ENCODE measurements at regions not wholly inside any gene's neighbourhood (a gene's known extent, or its start where the extent isn't known, plus 50 kb on each side); places are given as distances from the start of the nearest gene placed in this dataset.
A peak's percentile ranks its signal among the peaks of the same experiment; 100 is the strongest.
"Not testable (repeated sequence)": the region's sequence is repeated elsewhere in the genome, so short reads cannot be mapped to it uniquely, and the experiment has no call there.

DNA sequence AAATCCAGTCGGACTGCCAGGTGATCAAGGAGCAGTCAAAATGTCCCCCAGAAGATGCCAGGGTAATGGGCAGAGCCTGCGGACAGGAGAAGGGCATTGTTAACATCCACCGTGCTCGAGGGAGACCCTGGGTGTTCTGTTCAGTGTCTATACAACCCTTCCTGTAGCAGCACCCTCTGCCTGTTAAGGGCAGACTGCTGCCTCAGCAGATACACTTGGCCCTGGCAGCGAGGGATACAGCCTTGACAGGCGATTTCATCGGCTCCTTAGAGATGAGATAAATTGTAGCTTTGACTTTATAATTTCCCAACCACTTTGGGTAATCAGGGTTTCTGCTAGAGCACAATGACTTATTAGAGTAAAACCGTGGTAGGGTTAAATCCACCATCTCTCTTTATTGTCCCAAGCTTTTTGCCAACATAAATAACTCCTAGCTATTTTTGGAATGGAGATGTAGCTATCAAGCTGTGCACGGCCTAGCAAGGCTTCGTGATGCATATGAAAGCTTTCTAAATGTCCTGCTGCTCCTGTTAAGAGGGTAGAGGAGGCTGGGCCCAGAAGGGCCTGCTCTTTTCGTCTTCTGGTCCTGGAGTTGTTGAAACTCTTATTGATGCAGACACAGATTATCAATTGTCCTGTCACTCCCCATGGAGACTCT is 195.9 kb downstream of the CPEB2 start:
- WGBS (ENCODE audit: low lambda C conversion rate, missing lambda C conversion rate), result 55% methylated on average over 11 of the region's 11 CpGs
- H3K4me1 ChIP-seq (ENCODE audit: insufficient read depth), result no peaks in the 10 kb centered on the region
- no peaks in the 10 kb centered on the region for H4K20me1 ChIP-seq (ENCODE audit: insufficient read depth, poor library complexity, severe bottlenecking)
- H3K9me2 ChIP-seq (replicated peaks; ENCODE audit: insufficient read depth), result no peaks in the 10 kb centered on the region
- H3K27ac ChIP-seq, result no peak overlapping the region
- no peak overlapping the region for H3K4me2 ChIP-seq
- no peaks in the 10 kb centered on the region for H3K9me3 ChIP-seq (ENCODE audit: low read depth)
- DNase-seq (ENCODE audit: low spot score), result no peak
- no peak overlapping the region for H3K4me3 ChIP-seq
- no peak overlapping the region for H2AFZ ChIP-seq
- H3K79me2 ChIP-seq, result no peaks in the 10 kb centered on the region
- no peaks in the 10 kb centered on the region for H3K27me3 ChIP-seq
- no peaks in the 10 kb centered on the region for H3K36me3 ChIP-seq (replicated peaks; ENCODE audit: insufficient read depth, low read depth)
- TF ChIP-seq, protein P1, sequence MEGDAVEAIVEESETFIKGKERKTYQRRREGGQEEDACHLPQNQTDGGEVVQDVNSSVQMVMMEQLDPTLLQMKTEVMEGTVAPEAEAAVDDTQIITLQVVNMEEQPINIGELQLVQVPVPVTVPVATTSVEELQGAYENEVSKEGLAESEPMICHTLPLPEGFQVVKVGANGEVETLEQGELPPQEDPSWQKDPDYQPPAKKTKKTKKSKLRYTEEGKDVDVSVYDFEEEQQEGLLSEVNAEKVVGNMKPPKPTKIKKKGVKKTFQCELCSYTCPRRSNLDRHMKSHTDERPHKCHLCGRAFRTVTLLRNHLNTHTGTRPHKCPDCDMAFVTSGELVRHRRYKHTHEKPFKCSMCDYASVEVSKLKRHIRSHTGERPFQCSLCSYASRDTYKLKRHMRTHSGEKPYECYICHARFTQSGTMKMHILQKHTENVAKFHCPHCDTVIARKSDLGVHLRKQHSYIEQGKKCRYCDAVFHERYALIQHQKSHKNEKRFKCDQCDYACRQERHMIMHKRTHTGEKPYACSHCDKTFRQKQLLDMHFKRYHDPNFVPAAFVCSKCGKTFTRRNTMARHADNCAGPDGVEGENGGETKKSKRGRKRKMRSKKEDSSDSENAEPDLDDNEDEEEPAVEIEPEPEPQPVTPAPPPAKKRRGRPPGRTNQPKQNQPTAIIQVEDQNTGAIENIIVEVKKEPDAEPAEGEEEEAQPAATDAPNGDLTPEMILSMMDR (IDR thresholded peaks at IDR 0.05; ENCODE audit: poor library complexity), result no peak
- TF ChIP-seq EZH2 (IDR thresholded peaks at IDR 0.05; ENCODE audit: borderline replicate concordance), result no peak
- TF ChIP-seq EZH2phosphoT487 (IDR thresholded peaks at IDR 0.05; ENCODE audit: low read depth, severe bottlenecking, unreplicated experiment), result no peak

DNA sequence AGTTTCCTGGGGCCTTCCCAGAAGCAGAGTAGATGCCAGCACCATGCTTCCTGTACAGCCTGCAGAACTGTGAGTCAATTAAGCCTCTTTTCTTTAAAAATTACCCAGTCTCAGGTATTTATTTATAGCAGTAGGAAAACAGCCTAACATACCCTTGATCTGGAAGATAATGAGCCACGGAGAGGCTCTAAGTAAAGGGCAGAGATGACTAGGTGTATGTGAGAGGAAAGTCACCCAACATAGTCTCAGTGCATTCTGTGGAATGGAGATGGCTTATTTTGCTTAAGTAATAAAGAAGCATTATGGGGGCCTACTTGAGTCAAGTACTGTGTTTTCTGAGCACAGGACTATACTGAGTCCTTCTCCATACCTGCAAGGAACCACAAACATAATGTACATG is 199.5 kb downstream of the CPEB2 start:
- no peaks in the 10 kb centered on the region for H3K9me3 ChIP-seq (ENCODE audit: low read depth)
- WGBS (ENCODE audit: low lambda C conversion rate, missing lambda C conversion rate), result 80% methylated on average over 1 of the region's 1 CpG
- no peak overlapping the region for H3K4me3 ChIP-seq
- no peaks in the 10 kb centered on the region for H3K27me3 ChIP-seq
- no peaks in the 10 kb centered on the region for H3K79me2 ChIP-seq
- H2AFZ ChIP-seq, result no peak overlapping the region
- H3K4me2 ChIP-seq, result no peak overlapping the region
- H3K4me1 ChIP-seq (ENCODE audit: insufficient read depth), result no peaks in the 10 kb centered on the region
- H4K20me1 ChIP-seq (ENCODE audit: insufficient read depth, poor library complexity, severe bottlenecking), result no peaks in the 10 kb centered on the region
- TF ChIP-seq, protein P1 (IDR thresholded peaks at IDR 0.05; ENCODE audit: poor library complexity), result no peak
- no peaks in the 10 kb centered on the region for H3K36me3 ChIP-seq (replicated peaks; ENCODE audit: insufficient read depth, low read depth)
- H3K27ac ChIP-seq, result no peak overlapping the region
- no peak for DNase-seq (ENCODE audit: low spot score)
- H3K9me2 ChIP-seq (replicated peaks; ENCODE audit: insufficient read depth), result no peaks in the 10 kb centered on the region

DNA sequence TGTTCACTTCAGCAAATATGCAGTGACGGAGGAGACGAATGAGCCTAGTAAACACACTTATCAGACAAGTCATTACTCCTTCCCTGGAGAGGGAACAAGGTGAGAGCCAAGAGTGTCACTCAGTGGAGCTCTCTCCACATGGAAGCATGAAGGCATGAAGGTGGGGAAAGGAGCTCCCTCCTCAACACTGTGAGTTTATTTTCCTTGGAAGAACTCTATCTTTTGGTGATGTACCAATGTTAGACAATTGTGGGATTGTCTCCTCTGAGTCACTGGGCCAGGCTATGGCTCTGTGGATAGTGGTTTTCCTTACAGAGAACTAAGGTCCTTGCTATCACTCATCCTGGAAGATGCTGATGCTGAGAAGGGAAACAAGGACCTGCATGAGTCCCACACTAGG is 200.2 kb downstream of the CPEB2 start:
- 48% methylated on average over 2 of the region's 2 CpGs for WGBS (ENCODE audit: low lambda C conversion rate, missing lambda C conversion rate)
- no peak overlapping the region for H2AFZ ChIP-seq

DNA sequence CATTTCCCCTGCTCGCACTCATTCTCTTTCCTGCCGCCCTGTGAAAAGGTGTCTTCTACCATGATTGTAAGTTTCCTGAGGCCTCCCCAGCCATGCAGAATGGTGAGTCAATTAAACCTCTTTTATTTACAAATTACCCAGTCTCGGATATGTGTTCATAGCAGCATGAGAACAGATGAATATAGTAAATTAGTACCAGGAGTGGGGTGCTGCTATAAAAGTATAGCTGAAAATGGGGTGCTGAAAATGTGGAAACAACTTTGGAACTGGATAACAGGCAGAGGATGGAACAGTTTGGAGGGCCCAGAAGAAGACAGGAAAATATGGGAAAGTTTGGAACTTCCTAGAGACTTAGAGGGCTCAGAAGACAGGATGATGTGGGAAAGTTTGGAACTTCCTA is 204.2 kb downstream of the CPEB2 start:
- not testable (repeated sequence) for H3K27me3 ChIP-seq; H3K36me3 ChIP-seq (replicated peaks; ENCODE audit: insufficient read depth, low read depth); H3K9me3 ChIP-seq (ENCODE audit: low read depth); H3K9me2 ChIP-seq (replicated peaks; ENCODE audit: insufficient read depth); DNase-seq (ENCODE audit: low spot score); H3K4me2 ChIP-seq; H3K79me2 ChIP-seq; H2AFZ ChIP-seq; H3K27ac ChIP-seq; H3K4me1 ChIP-seq (ENCODE audit: insufficient read depth); H3K4me3 ChIP-seq; H4K20me1 ChIP-seq (ENCODE audit: insufficient read depth, poor library complexity, severe bottlenecking)
- WGBS (ENCODE audit: low lambda C conversion rate, missing lambda C conversion rate), result 80% methylated on average over 3 of the region's 3 CpGs

More for the DNA sequence above, 200.2 kb downstream of the CPEB2 start:
- H3K27ac ChIP-seq, result no peak overlapping the region
- H3K9me3 ChIP-seq (ENCODE audit: low read depth), result no peaks in the 10 kb centered on the region
- H3K9me2 ChIP-seq (replicated peaks; ENCODE audit: insufficient read depth), result no peaks in the 10 kb centered on the region
- H3K36me3 ChIP-seq (replicated peaks; ENCODE audit: insufficient read depth, low read depth), result no peaks in the 10 kb centered on the region
- H3K79me2 ChIP-seq, result no peaks in the 10 kb centered on the region
- no peaks in the 10 kb centered on the region for H3K27me3 ChIP-seq
- H4K20me1 ChIP-seq (ENCODE audit: insufficient read depth, poor library complexity, severe bottlenecking), result no peaks in the 10 kb centered on the region
- H3K4me3 ChIP-seq, result no peak overlapping the region
- no peak overlapping the region for H3K4me2 ChIP-seq
- peak; percentile 10 for DNase-seq (ENCODE audit: low spot score)
- TF ChIP-seq EZH2phosphoT487 (IDR thresholded peaks at IDR 0.05; ENCODE audit: low read depth, severe bottlenecking, unreplicated experiment) (no peak), EZH2 (IDR thresholded peaks at IDR 0.05; ENCODE audit: borderline replicate concordance) (no peak)
- TF ChIP-seq, protein P1 (IDR thresholded peaks at IDR 0.05; ENCODE audit: poor library complexity), result no peak
- no peaks in the 10 kb centered on the region for H3K4me1 ChIP-seq (ENCODE audit: insufficient read depth)
